ENCODE measurements at regions not wholly inside any gene's neighbourhood (a gene's known extent, or its start where the extent isn't known, plus 50 kb on each side); places are given as distances from the start of the nearest gene placed in this dataset.

DNA sequence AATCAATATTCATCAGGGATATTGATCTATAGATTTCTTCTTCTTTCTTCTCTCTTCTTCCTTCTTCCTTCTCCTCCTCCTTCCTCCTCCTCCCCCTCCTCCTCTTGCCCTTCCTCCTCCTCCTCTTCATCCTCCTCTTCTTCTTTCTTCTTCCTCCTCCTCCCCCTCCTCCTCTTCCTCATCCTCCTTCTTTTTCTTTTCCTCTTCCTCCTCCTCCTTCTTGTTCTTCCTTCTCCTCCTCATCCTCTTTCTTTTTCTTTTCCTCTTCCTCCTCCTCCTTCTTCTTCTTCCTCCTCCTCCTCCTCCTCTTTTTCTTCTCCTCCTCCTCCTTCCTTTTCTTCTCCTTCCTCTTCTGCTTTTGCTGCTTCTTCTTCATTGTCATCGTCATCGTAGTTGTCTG lies 52.4 kb upstream of the SERINC1 start:
- TF ChIP-seq SRF (IDR thresholded peaks at IDR 0.05; ENCODE audit: low read depth) (no peak), SP1 (IDR thresholded peaks at IDR 0.05; ENCODE audit: low read depth) (no peak), CBX3 (IDR thresholded peaks at IDR 0.05; ENCODE audit: low read depth) (no peak), JUND (IDR thresholded peaks at IDR 0.05) (no peak), EZH2 (IDR thresholded peaks at IDR 0.05) (no peak), FOSL1 (IDR thresholded peaks at IDR 0.05; ENCODE audit: low read depth) (no peak), SIN3A (IDR thresholded peaks at IDR 0.05; ENCODE audit: low read depth) (no peak), CEBPB (IDR thresholded peaks at IDR 0.05; ENCODE audit: low read depth) (no peak), ZNF274 (IDR thresholded peaks at IDR 0.05; ENCODE audit: low read depth, low read length) (no peak), ELF1 (IDR thresholded peaks at IDR 0.05; ENCODE audit: borderline replicate concordance, low read depth) (no peak), EGR1 (IDR thresholded peaks at IDR 0.05; ENCODE audit: low read depth) (no peak)
- TF ChIP-seq, protein P1, sequence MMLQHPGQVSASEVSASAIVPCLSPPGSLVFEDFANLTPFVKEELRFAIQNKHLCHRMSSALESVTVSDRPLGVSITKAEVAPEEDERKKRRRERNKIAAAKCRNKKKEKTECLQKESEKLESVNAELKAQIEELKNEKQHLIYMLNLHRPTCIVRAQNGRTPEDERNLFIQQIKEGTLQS (IDR thresholded peaks at IDR 0.05) = no peak
- TF ChIP-seq, protein P2, sequence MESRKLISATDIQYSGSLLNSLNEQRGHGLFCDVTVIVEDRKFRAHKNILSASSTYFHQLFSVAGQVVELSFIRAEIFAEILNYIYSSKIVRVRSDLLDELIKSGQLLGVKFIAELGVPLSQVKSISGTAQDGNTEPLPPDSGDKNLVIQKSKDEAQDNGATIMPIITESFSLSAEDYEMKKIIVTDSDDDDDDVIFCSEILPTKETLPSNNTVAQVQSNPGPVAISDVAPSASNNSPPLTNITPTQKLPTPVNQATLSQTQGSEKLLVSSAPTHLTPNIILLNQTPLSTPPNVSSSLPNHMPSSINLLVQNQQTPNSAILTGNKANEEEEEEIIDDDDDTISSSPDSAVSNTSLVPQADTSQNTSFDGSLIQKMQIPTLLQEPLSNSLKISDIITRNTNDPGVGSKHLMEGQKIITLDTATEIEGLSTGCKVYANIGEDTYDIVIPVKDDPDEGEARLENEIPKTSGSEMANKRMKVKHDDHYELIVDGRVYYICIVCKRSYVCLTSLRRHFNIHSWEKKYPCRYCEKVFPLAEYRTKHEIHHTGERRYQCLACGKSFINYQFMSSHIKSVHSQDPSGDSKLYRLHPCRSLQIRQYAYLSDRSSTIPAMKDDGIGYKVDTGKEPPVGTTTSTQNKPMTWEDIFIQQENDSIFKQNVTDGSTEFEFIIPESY (IDR thresholded peaks at IDR 0.05; ENCODE audit: extremely low read depth, insufficient replicate concordance, low read length) = no peak
- ATAC-seq (no peak), DNase-seq (ENCODE audit: low read depth, low spot score) (no peak)
- Histone ChIP-seq H3K9me2 (ENCODE audit: insufficient read depth) (no peaks in the 10 kb centered on the region), H3K36me3 (ENCODE audit: control insufficient read depth in 1 of 2, insufficient read depth in 2 of 2, low read length in 2 of 2) (no peaks in the 10 kb centered on the region), H2AFZ (ENCODE audit: low read depth, low read length, poor library complexity, severe bottlenecking) (no peak overlapping the region), H3K4me1 (ENCODE audit: control insufficient read depth in 1 of 2, insufficient read depth in 2 of 2, low read length in 2 of 2) (no peaks in the 10 kb centered on the region), H3K4me3 (replicated peaks in 1 of 2; ENCODE audit: low read depth in 1 of 2, low read length in 2 of 2) (no peak overlapping the region), H3K27ac (ENCODE audit: low read depth, low read length) (no peak overlapping the region), H3K27me3 (ENCODE audit: insufficient read depth, low read length) (no peaks in the 10 kb centered on the region), H3K9me3 (ENCODE audit: control insufficient read depth in 1 of 2, insufficient read depth in 1 of 2, low read depth in 1 of 2, low read length in 2 of 2) (no peaks in the 10 kb centered on the region), H3K4me2 (ENCODE audit: low read length) (no peak overlapping the region), H3K79me2 (ENCODE audit: insufficient read depth, low read length) (no peaks in the 10 kb centered on the region), H4K20me1 (ENCODE audit: insufficient read depth) (no peaks in the 10 kb centered on the region), H3K9ac (ENCODE audit: low read length) (no peak overlapping the region)
- POLR2A ChIA-PET = no interaction called here
- RAD21 ChIA-PET (ENCODE audit: low non-redundant PET in 1 of 2, low total read pairs in 2 of 2, uncharacterized antibody in 2 of 2, unreplicated experiment in 2 of 2) = no interaction called here
- intact Hi-C loops (cut with micrococcal nuclease) = no loop called here
- CTCF ChIA-PET = no interaction called here
- BruUV-seq (replicated peaks) = no TSS peak

Measured in HCT116 (cell line).